GM19240 (cell line): ENCODE measurements at regions not wholly inside any gene's neighbourhood (a gene's known extent, or its start where the extent isn't known, plus 50 kb on each side); places are given as distances from the start of the nearest gene placed in this dataset.

Experiments
- DNase-seq: peaks from one replicate; pipeline ENCODE4 v3.0.0; 2011; ENCODE audit warnings: low spot score; ENCODE audit not compliant: insufficient read length

DNA sequence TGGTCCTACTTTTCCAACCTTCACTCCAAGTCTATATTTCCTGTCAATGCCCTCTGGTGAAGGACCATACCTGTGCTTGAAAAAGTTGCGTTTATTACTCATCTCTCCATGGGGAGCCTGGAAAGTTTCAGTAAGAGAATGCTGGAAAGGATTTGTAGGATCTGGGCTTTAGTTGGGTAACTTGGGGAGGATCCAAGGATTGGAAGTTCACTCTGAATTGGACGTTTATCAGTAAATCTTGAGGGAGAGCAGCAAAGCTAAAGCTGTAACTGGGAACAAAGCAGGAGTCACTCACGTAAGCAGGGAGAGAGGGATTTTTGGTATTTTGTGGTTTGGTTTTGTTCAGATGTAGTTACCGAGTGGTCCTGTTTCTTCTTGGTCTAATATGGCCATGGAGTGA lies 51.4 kb upstream of the NPVF start:
- DNase-seq = no peak

DNA sequence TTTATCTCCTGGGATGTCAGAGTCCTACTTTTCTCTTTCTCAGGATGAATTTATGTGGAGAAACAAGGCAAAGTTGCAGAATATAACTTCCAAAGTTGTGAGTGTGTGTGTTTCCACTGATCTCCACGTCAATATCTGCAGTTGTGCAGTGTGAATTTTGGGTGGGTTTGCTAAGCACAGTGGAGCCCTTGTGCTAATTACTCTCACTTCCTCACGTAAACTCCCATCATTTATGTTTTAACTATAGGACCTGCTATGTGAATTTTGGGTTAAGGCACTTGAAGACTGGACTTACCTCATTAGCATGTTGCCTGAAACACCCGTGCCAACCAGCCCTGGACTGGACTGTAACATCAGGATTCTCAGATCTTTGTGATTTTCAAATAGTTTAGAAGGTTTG lies 51.9 kb upstream of the NPVF start:
- DNase-seq = no peak

DNA sequence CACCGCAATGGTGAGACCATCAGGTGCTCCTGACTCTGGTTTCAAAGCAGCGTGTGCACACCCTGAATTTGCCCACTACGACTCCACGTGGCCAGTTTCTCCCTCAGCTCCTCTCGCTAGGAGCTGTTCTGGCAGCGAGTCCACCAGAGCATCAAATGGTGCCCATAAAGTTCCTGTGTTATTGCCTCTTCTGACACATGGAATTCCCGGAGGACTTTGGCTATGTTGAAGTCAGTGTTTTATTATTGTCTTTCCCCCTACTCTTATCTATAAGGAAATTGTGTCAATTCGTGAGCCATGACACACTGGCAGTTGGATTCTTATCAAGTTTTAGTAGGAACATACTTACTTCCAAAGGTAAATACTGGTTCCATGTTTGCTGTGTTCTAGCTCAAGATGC lies 53.9 kb upstream of the NPVF start:
- no peak for DNase-seq

DNA sequence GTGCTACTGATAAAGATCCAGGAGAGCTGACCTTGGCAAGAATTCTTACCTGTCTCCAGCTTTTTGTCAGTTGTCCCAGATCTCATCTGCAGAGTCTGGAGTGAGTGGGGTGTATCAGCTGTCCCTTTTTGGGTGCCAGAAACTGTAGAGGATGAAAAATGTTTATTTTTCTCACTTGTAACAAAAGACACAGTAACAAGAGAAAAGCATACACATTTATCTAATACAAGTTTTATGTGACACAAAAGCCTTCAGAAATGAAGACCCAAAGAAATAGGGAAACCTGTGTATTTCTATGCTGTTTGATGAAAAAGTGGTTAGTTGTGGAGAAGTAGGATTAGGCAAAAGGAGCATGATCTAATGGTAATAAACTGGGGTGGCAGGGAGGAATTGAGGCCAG lies 58.5 kb upstream of the NPVF start:
- no peak for DNase-seq

DNA sequence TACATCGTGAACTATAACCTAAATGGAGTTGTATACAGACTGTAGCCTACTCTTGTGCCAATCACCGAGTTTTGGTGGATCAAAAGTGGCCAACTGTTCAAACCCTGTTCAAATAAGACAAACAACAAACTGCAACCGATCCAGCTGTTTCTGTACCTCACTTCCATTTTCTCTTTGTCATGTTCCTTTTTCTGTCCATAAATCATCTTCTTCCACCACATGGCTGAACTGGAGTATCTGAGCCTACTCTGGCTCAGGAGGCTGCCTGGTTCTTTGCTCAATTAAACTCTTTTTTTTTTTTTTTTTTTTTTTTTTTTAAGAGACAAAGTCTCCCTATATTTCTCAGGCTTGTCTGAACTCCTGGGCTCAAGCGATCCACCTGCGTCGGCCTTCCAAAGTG lies 59.0 kb upstream of the NPVF start:
- DNase-seq = no peak

DNA sequence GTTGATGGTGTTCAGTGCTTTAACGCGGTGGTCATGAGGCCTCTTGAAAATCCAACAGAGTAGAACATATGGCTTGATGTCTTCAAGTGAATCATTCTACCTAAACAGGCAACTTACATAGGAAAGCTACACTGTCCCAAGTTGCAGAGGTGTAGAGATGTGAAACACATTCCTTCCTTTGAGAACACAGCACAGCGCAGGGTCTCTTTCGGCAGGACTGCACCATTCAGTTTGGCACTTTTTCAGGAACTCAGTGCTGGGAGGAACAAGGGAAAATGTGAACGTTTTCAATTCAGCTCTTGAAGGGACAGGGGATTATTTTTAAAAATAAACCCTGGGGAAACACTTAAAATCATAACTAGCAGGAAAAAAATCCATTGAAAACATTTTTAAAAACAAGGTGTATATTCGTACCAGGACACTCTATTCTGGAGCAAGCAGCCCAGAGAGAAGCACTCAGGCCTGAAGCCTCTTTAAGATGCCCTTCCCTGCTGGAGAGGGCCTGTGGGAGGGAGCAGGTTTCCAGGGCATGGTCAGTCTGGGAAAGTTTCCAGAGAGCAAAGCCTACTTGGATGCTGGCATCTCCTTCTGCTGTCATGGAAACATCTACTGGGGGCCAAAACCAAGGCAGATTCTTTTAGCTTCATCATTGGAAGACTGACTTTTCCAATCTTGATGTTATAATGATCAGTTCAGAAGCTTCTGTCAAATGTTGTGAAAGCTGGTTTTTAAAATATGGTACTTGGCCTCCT lies 60.4 kb upstream of the NPVF start:
- DNase-seq = no peak

DNA sequence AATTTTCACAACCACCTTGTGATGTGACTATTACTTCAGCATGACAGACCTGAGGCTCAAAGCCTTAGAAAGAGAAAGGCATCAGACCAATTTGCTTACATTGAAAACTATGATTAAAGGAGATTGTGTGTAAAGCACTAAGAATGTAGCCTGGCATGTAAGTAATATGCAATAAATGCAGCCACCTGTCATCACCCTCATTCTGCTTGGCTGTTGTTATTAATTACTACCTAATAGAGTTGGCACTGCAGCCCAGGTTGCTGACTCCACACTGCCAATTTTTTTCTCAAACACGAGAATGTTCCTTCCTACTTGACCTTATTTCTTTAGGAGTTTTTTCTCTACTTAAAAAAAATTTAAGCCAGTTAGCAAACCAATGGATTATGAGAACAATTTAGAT lies 61.2 kb upstream of the NPVF start:
- DNase-seq = no peak

DNA sequence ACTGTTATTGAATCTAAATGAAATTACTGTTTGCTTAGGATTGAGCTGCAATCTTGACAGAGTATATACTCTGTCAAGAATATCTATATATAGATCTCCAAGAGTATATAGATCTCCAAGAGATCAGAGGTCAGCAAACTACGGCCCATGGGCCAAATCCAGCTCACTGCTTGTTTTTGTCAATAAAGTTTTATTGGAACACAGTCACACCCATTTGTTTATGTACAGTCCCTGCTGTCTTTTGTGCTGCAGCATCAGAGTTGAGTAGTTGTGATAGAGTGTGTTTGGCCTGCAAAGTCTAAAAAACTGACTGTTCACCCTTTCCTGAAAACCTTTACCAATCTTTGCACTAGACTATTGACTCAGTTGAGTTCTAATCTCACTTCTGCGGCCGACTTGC lies 66.3 kb upstream of the NPVF start:
- DNase-seq = no peak

DNA sequence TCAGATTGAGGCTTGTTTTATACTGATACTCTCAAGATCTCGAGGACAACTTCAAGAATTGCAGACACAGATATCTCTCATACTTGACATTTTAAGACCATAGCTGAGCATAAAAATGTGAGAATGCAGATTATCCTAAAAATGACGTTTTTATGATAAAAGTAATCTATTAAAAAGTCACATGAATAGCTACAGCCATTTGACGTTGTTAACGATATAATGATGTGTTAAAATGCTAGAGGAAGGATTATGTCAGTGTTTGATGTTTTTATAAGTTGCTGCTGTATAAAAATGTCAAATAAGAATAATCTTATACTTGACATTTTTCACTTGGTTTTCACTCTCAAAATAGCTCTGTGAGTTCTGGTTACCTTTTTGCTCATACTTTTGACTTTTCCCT lies 67.1 kb upstream of the NPVF start:
- no peak for DNase-seq

DNA sequence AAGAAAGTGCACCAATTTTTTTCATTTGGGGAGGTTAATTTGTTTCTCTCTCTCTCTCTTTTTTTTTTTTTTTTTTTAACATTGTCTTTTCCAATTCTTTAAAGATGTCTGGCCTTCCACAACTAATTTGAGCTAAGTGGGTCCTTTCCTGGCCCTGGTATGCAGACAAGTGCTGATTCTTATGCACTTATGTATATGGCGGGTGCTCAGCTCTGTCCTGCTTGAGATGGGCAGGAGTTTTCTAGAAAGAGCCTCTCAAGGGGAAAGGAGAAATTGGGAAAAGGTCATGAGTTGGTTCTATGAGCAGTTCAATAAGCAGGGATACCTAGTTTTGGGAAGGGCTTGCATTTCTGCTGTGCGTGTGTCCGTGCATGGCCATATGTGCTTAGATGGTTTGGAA lies 67.8 kb upstream of the NPVF start:
- no peak for DNase-seq

DNA sequence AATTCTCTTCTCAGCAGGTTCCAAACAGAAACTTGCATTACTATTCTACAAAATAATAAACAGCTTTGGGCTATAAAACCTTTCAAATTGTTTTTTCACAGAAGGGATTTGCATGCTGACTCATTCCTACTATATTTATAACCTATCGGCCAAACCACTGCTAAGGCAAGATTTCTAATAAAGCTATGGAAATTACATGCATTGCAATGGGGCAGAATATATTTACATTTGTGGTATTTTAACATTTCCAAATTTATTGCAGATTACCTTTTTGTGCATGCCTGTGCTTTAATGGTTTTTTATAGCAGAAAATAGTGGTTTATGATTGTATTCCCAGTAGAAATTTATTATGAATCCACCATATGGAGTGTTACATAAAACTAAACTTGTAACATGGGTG lies 69.0 kb upstream of the NPVF start:
- DNase-seq = no peak

DNA sequence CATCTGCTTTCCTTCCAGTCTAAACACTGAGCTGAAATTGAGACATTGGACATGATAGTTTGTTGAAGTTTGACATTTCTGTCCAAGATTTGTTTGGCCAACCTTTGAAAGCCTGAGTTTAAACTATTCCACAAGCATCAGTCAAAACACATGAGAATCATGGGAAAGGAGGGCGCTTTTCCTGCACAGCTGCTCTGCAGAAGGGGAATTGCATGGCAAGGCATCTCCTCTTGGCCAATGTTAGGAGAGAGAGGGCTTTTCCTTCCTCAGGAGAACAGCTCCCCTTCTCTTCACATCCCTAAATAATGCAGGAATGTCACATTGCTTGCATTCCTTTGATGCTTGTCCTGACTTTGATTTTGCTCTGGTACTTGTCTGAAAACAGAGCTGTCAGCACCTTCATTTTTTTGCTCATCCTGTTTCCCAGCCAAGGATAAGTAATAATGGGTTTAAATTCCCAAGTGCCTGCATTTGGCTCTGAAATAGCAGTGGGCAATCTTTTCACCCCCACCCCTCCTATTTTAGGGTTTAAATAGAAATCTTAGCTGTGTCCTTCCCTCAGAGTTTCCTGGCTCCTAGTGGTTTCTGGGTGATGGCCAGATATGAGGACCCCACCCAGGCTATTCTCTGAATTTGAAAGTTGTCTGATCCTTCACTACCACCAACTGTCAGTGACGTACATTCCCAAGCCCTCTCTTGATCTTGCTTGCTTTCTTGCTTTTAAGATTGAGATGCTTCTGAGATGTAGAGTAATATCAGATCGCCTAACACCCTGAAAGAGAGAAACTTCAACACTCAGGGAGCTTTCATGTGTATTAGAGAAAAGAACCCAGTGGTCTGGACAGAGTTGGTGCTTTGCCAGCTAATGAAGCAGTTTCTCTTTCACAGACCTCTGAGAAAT lies 75.2 kb upstream of the NPVF start:
- no peak for DNase-seq

DNA sequence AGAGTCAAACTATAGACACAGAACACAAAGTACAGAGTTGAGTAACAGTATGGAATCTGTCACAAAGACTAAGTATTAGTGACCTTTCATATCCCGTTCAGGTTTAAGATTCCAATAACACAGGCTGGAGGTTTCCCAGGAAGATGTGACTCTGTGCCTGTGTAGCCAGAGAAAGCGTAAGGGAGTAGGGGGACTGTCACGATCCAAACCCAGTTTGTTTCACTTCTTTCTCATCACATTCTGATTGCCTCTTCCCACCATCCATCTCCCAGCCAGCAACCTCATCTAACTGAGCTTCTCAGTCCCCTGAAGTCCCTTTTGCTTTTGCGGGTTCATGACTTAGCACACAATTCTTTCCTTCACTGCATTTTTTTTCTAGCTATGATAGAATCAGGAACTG lies 76.4 kb upstream of the NPVF start:
- no peak for DNase-seq

DNA sequence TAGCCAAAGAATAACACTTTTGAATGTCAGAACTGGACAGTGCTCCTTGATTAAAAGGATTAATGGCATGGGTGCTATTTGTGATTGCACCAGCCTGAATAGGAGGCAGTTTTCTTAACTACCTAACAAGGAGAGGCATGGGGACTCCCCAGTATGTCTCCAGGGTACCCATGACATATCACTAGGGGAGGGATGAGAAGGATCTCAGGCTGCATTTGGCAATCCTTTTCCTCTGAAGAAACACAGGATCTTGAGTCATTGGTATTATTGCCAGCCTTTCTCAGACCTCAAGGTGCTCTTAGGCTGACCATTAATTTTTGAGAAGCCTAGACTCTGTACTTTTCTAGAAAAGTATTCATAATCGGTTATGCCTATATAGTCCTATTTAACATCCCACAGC lies 77.5 kb upstream of the NPVF start:
- DNase-seq = no peak

DNA sequence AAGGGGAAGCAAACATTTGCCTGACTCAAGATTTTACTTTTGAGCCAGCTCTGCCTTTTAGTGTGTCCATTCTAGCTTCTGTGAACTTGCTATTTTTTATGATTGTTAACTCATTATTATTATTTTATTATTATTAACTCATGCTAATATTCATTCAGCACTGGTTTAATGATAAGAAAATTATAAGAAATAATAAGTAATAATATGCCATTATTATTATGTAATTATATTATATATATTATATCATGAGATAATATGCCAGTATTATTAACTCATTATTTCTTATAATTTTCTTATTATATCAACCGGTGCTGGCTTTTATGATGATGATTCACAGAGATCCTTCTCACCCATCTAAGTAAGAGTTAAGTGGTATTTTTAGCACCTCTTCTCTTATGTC lies 79.3 kb upstream of the NPVF start:
- DNase-seq = no peak

DNA sequence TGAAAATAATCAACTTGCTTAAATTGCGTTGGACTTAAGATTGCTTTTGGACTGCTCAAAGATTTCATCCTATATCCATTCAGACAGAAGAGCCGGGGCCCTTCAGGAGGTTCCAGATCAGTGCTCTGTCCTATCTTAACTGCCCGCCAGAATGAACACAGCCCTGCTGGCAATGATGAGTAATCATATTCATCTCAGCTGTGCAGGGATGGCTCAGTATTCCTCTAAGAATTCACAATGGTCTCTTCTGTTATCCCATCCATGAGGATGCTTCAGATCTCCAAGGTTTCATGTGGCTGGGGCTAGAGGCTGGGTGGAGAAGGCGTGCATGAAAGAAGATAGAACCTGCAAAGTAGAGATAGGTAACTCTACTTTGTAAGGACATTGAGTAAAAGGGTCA lies 80.0 kb upstream of the NPVF start:
- DNase-seq = no peak

DNA sequence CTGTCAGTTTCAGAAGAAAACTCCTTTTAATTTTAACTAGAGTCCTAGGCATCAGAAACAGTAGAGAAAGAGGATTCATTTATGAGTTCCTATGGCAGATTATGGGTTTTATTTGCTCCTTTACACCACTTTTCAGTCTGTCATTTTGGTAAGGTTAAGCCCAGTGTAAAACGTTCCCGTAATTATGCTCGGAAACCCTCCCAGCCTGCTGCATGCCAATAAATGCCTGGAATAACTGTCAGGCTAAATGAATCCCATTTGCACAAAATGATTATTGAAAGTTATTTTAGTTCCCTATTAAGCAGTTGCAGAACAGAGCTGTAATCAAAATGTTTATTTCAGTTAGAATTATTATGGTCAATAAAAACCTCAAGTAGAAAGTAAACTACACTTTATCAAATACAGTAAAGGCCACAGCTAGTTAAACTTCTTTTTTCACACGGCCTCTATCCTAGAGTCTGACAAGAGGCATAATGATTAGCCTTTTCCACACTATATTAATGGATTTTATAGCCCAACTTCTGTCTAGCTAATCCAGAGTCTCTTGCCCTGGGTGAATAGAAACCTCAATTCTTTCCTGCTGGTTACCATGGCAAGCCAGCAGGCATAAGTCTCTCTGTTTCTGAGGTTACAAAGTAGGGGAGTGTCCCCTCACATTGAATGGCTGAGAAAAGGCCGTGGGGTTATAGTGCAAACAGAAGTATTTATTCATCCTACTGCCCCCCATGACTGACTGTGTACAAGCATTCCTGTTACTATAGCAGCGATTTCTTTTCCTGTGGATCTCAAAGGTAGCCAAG lies 80.8 kb upstream of the NPVF start:
- DNase-seq = no peak

DNA sequence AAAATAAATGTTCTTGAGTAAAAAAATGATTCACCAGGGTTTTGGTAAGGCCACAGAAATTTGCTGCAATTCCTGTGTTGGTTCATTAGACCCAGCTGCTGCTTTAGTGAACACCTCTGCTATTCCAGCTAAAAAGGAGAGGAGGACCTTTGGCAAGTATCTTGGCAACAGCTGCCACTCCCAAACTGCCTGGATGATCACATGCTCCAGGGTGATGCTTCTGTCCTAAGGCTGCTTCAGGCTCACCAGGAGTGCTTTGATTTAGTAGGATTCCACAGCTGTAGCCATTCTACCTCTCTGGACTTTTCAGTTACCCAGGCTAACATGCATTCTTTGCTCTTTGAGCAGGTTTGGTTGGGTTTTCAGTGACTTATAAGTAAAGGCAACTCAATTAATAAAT lies 82.6 kb upstream of the NPVF start:
- no peak for DNase-seq

DNA sequence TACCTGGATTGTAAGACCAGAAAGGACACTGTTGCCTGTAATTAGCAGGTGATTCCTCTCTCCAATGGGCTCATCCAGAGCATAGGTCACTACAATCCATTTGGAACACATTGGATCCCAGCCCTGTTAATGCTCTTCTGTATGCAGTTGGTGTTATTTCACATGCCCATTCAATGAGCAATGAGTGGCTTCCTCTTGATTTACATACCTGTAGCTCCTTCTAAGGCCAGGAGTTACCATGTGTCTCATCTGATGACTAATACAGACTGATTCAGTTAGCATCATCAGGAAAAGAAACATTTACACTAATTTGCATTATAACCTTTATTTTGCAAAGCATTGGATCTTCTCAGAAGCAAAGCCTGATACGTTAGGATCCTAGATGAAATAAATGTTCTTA lies 83.1 kb upstream of the NPVF start:
- no peak for DNase-seq

DNA sequence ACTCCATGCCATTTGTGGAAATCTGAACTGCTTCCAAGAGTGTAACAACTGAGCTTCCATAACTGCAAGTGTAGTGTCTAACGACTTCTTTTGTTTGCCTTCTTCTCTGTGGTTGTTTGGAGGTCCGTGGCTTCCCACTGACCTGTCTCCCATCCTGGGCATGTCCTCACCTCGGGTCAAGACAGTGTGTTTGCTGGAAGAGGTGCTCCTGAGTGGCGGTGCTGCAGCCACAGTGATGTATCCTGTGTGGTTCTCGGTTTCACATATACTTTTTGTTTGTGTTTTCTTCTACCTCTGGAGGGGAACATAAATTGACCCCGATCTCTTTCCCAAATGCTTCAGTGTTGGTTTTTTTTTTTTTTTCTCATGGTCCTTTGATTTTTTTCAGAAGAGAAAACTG lies 84.7 kb upstream of the NPVF start:
- DNase-seq = no peak

DNA sequence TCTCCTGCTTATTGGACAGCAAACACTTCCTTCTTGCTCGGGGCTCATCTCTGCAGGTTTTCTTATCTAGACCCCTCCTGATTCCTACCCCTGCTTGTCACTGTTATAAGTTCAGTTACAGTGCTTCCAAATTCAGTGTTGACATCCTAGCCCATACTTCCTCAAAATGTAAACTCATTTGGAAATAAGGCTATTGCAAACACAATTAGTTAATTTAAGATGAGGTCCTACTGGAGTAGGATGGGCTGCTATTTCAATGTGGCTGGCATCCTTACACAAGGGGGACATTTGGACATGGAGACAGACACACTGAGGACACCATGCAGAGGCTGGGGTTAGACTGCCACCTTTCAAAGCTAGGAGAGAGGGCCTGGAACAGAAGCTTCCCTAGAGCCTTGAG lies 85.2 kb upstream of the NPVF start:
- DNase-seq = no peak

DNA sequence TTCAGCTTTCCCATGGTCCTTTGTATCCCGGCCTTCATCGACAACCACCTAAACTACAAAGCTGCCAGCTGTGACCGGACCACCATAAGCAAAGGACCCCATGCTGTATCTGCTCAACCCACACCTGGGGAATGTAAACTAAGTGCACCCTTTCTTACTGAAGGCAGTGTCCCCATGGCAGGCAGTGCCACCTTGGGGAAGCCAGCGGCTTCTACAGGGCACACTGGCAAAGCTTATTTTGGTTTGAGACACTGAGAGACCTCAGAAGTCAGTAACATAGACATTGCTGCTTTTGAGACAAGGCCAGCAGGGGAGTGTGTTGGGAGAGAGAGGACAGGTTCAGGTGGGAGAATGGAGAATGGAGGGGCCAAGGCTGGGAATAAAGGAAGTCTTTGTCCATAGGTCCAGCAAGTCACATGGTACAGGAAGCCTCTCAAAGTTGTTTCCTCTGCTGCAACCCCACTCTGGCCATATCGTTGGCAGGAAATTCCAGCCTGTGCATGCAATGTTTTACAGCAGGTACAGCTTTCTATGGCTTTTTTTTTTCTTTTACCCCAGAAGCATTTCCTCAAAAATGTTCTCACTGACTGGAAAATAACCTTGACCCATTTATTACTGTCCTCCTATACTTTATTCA lies 85.9 kb upstream of the NPVF start:
- no peak for DNase-seq
